GM23338 (cell line): ENCODE measurements at regions not wholly inside any gene's neighbourhood (a gene's known extent, or its start where the extent isn't known, plus 50 kb on each side); places are given as distances from the start of the nearest gene placed in this dataset.

ENCODE experiments used
- CREB1 ChIP-seq: fragments of 250-450 bp; sonication (Bioruptor Pico); IDR thresholded peaks from 2 replicates; pipeline ENCODE4 v1.5.0; 2020; ENCODE audit warnings: low read depth, mild to moderate bottlenecking, moderate library complexity
- EZH2 ChIP-seq: fragments of 200-600 bp; sonication (generic); IDR thresholded peaks from one replicate; pipeline ENCODE4 v1.8.0; 2017; ENCODE audit warnings: antibody characterized with exemption, mild to moderate bottlenecking, low read depth; ENCODE audit not compliant: unreplicated experiment
- EZH2phosphoT487 ChIP-seq: fragments of 200-600 bp; sonication (generic); IDR thresholded peaks from one replicate; pipeline ENCODE4 v1.8.1; 2018; ENCODE audit warnings: antibody characterized with exemption; ENCODE audit not compliant: unreplicated experiment
- JUNB ChIP-seq: IDR thresholded peaks from one replicate; pipeline ENCODE4 v1.6.1; 2016; ENCODE audit warnings: antibody characterized with exemption; ENCODE audit not compliant: unreplicated experiment
- NANOG ChIP-seq: IDR thresholded peaks from 2 replicates; pipeline ENCODE4 v1.6.1; 2016; ENCODE audit warnings: antibody characterized with exemption, borderline replicate concordance
- POLR2AphosphoS5 ChIP-seq: IDR thresholded peaks from 2 replicates; pipeline ENCODE4 v1.6.1; 2016; ENCODE audit warnings: antibody characterized with exemption, low read depth
- STAT1 ChIP-seq: IDR thresholded peaks from one replicate; pipeline ENCODE4 v1.6.1; 2016; ENCODE audit warnings: antibody characterized with exemption; ENCODE audit not compliant: unreplicated experiment
- ZNF331 ChIP-seq: fragments of 250-450 bp; sonication (Bioruptor Pico); IDR thresholded peaks from 2 replicates; pipeline ENCODE4 v1.5.0; 2020; ENCODE audit warnings: low read depth, mild to moderate bottlenecking, moderate library complexity
- TF ChIP-seq, protein P1 (sequence below), 2 experiments: fragments of 200-600 bp in 1 of 2; sonication (generic) in 1 of 2; conservative IDR thresholded peaks; 2 replicates each; pipeline versions ENCODE4 v1.5.1 to v1.6.1; 2016 to 2017; ENCODE audit warnings: antibody characterized with exemption in 2 of 2, low read depth in 2 of 2, mild to moderate bottlenecking in 2 of 2, moderate library complexity in 1 of 2
- TF ChIP-seq, protein P2 (sequence below): IDR thresholded peaks from one replicate; pipeline ENCODE4 v1.6.1; 2018; ENCODE audit warnings: antibody characterized with exemption; ENCODE audit not compliant: unreplicated experiment
- TF ChIP-seq, protein P3 (sequence below): IDR thresholded peaks from 2 replicates; pipeline ENCODE4 v1.6.1; 2016; ENCODE audit warnings: antibody characterized with exemption

DNA sequence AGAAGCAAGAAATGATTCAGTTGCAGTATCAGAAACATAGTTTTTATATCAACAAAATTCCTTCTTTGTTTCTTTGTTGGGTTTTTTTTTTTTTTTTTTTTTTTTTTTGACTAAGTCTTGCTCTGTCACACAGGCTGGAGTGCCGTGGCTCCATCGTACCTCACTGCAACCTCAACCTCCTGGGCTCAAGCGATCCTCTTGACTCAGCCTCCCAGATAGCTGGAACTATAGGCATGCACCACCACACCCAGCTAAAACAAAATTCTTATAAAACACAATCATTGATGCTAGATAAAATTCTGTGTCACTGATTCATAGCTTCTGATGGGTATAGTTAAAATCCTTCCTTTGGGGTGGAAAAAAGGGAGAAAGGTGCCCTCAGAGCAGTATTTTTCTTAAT is 110.3 kb upstream of the TNFAIP3 start:
- TF ChIP-seq, protein P1, sequence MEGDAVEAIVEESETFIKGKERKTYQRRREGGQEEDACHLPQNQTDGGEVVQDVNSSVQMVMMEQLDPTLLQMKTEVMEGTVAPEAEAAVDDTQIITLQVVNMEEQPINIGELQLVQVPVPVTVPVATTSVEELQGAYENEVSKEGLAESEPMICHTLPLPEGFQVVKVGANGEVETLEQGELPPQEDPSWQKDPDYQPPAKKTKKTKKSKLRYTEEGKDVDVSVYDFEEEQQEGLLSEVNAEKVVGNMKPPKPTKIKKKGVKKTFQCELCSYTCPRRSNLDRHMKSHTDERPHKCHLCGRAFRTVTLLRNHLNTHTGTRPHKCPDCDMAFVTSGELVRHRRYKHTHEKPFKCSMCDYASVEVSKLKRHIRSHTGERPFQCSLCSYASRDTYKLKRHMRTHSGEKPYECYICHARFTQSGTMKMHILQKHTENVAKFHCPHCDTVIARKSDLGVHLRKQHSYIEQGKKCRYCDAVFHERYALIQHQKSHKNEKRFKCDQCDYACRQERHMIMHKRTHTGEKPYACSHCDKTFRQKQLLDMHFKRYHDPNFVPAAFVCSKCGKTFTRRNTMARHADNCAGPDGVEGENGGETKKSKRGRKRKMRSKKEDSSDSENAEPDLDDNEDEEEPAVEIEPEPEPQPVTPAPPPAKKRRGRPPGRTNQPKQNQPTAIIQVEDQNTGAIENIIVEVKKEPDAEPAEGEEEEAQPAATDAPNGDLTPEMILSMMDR (conservative IDR thresholded peaks at IDR 0.05; ENCODE audit: low read depth in 2 of 2) = no peak
- TF ChIP-seq, protein P2, sequence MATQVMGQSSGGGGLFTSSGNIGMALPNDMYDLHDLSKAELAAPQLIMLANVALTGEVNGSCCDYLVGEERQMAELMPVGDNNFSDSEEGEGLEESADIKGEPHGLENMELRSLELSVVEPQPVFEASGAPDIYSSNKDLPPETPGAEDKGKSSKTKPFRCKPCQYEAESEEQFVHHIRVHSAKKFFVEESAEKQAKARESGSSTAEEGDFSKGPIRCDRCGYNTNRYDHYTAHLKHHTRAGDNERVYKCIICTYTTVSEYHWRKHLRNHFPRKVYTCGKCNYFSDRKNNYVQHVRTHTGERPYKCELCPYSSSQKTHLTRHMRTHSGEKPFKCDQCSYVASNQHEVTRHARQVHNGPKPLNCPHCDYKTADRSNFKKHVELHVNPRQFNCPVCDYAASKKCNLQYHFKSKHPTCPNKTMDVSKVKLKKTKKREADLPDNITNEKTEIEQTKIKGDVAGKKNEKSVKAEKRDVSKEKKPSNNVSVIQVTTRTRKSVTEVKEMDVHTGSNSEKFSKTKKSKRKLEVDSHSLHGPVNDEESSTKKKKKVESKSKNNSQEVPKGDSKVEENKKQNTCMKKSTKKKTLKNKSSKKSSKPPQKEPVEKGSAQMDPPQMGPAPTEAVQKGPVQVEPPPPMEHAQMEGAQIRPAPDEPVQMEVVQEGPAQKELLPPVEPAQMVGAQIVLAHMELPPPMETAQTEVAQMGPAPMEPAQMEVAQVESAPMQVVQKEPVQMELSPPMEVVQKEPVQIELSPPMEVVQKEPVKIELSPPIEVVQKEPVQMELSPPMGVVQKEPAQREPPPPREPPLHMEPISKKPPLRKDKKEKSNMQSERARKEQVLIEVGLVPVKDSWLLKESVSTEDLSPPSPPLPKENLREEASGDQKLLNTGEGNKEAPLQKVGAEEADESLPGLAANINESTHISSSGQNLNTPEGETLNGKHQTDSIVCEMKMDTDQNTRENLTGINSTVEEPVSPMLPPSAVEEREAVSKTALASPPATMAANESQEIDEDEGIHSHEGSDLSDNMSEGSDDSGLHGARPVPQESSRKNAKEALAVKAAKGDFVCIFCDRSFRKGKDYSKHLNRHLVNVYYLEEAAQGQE = no peak
- TF ChIP-seq EZH2 = no peak
- no peak for TF ChIP-seq POLR2AphosphoS5
- TF ChIP-seq, protein P3, sequence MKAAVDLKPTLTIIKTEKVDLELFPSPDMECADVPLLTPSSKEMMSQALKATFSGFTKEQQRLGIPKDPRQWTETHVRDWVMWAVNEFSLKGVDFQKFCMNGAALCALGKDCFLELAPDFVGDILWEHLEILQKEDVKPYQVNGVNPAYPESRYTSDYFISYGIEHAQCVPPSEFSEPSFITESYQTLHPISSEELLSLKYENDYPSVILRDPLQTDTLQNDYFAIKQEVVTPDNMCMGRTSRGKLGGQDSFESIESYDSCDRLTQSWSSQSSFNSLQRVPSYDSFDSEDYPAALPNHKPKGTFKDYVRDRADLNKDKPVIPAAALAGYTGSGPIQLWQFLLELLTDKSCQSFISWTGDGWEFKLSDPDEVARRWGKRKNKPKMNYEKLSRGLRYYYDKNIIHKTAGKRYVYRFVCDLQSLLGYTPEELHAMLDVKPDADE = no peak
- TF ChIP-seq CREB1 (CRISPR knock-in tag) = no peak
- no peak for TF ChIP-seq ZNF331 (CRISPR knock-in tag)
- no peak for TF ChIP-seq NANOG
- TF ChIP-seq STAT1 = no peak
- no peak for TF ChIP-seq JUNB
- TF ChIP-seq EZH2phosphoT487 = no peak
